Upper lobe of right lung (tissue), 1 donor: ENCODE measurements at regions not wholly inside any gene's neighbourhood (a gene's known extent, or its start where the extent isn't known, plus 50 kb on each side); places are given as distances from the start of the nearest gene placed in this dataset.

Experiments used
- ATAC-seq: fragments of 200-7000 bp; cut with Tn5 transposase; one replicate; pipeline ENCODE4 v1.9.1; 2020; ENCODE audit warnings: mild to moderate bottlenecking, moderate library complexity
- DNase-seq: peaks from one replicate; pipeline ENCODE4 v3.0.0-alpha.2; 2020
- H3K27ac ChIP-seq: fragments of 200-600 bp; one replicate; pipeline ENCODE4 v1.8.0; 2022
- H3K27me3 ChIP-seq: fragments of 200-600 bp; one replicate; pipeline ENCODE4 v1.8.0; 2022; ENCODE audit warnings: mild to moderate bottlenecking
- H3K36me3 ChIP-seq: fragments of 200-600 bp; one replicate; pipeline ENCODE4 v1.8.0; 2022
- H3K4me1 ChIP-seq: fragments of 200-600 bp; one replicate; pipeline ENCODE4 v1.8.0; 2022
- H3K4me3 ChIP-seq: fragments of 200-600 bp; one replicate; pipeline ENCODE4 v1.8.0; 2022; ENCODE audit warnings: mild to moderate bottlenecking
- H3K9me3 ChIP-seq: fragments of 200-600 bp; one replicate; pipeline ENCODE4 v1.8.0; 2022
- intact Hi-C: fragments of 100-400 bp; cut with DNase I; formaldehyde crosslinking; loops from one replicate; pipeline ENCODE4 v1.11.0; 2022
- TF ChIP-seq, protein P1 (sequence below): fragments of 200-600 bp; IDR thresholded peaks from one replicate; pipeline ENCODE4 v1.8.0; 2022; ENCODE audit warnings: antibody characterized with exemption
- donor health status: DM: no; HTN: yes; CAD: no; lungs with severe emphysema.

DNA sequence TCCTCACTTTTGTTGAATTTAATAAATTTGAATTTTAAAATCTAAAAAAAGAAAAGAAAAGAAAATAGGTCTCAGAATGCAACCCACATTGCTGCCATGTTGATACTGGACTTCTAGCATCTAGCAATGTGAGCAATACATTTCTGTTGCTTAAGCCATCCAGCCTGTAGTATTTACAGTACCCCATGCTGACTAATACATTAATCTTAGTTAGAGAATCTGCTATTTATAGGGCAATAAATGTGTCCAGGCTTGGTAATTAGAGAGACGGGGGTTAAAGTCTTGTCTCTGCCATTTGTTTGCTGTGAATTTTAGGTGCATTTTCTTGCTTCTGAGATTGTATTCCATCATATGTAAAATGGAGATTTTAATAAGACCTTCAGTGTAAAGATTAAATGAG lies 471.3 kb downstream of the DHX35 start:
- Histone ChIP-seq H3K27me3 (no peaks in the 10 kb centered on the region), H3K4me3 (no peak overlapping the region), H3K36me3 (no peaks in the 10 kb centered on the region), H3K27ac (no peak overlapping the region), H3K9me3 (peaks cover 4% of the 10 kb centered on the region), H3K4me1 (no peaks in the 10 kb centered on the region)
- TF ChIP-seq, protein P1, sequence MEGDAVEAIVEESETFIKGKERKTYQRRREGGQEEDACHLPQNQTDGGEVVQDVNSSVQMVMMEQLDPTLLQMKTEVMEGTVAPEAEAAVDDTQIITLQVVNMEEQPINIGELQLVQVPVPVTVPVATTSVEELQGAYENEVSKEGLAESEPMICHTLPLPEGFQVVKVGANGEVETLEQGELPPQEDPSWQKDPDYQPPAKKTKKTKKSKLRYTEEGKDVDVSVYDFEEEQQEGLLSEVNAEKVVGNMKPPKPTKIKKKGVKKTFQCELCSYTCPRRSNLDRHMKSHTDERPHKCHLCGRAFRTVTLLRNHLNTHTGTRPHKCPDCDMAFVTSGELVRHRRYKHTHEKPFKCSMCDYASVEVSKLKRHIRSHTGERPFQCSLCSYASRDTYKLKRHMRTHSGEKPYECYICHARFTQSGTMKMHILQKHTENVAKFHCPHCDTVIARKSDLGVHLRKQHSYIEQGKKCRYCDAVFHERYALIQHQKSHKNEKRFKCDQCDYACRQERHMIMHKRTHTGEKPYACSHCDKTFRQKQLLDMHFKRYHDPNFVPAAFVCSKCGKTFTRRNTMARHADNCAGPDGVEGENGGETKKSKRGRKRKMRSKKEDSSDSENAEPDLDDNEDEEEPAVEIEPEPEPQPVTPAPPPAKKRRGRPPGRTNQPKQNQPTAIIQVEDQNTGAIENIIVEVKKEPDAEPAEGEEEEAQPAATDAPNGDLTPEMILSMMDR = no peak
- ATAC-seq = no peak
- intact Hi-C loops = no loop called here
- no peak for DNase-seq

DNA sequence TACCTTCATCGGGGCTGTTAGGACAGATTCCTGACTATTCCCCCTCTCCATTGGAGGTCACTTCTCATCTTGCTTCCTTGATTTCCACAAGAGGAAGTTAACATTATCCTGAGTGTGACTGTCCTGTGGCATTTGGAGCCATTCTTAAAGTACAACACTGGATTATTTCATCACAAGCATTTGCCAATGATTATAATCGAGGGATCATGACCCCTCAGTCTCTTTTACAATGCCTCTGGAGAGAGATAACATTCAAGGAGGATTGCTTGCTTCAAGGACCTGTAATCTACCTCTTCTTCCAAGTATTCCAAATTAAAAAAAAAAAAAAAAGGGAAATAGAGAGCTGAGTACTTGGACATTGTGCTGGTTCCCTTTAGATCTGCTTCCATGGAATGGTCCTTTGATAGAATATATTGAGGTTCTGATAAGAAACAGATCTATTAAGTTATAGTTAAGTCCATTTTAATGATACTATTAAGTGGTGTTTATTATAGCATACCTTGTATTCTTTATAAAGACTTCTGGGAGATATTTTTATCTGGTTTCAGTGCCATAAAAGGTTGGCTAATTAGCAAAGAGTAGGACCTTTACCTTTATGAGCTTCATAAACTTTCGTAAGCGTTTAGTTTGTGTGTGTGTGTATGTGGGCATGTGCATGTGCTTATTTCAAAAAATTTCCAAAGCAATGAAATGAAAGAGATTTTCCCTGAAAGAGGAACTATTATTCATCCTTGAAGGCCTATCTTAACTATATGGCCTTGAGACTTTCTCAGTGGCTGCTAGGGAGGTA lies 469.1 kb downstream of the DHX35 start:
- intact Hi-C loops = no loop called here
- Histone ChIP-seq H3K36me3 (no peaks in the 10 kb centered on the region), H3K9me3 (no peaks in the 10 kb centered on the region), H3K27ac (no peak overlapping the region), H3K27me3 (no peaks in the 10 kb centered on the region), H3K4me3 (no peak overlapping the region), H3K4me1 (no peaks in the 10 kb centered on the region)
- ATAC-seq = no peak
- DNase-seq = no peak
- TF ChIP-seq, protein P1 = no peak

DNA sequence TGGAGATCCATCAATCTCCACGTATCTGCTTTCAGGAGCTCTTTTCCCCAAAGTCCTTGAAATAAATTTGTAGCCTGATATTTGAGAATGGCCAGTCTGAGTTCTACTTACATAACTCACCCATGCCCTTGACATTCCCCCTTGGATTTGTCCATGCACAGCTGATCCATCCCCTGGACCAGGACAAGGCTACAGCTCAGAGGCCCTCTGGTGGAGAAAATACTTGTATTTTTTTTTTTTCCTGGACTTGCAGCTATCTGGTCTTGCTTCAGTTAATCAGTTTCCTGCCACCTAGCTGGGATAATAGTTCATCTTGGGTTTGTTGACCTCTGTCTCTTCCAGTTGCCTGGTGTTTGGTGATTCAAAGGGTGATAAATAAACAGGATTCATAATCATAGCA lies 467.6 kb downstream of the DHX35 start:
- Histone ChIP-seq H3K4me1 (no peaks in the 10 kb centered on the region), H3K9me3 (no peaks in the 10 kb centered on the region), H3K27ac (no peak overlapping the region), H3K4me3 (no peak overlapping the region), H3K27me3 (no peaks in the 10 kb centered on the region), H3K36me3 (no peaks in the 10 kb centered on the region)
- intact Hi-C loops = no loop called here
- no peak for ATAC-seq
- TF ChIP-seq, protein P1 = peak; percentile 29
- no peak for DNase-seq

GRCh38 chr20:39424962-39425678 lies 463.0 kb downstream of the DHX35 start:
- H3K4me3 ChIP-seq = no peak overlapping the region
- no peak overlapping the region for H3K27ac ChIP-seq
- no peaks in the 10 kb centered on the region for H3K27me3 ChIP-seq
- H3K9me3 ChIP-seq = no peaks in the 10 kb centered on the region
- no peaks in the 10 kb centered on the region for H3K4me1 ChIP-seq
- no peak for DNase-seq
- TF ChIP-seq, protein P1 = no peak
- no peaks in the 10 kb centered on the region for H3K36me3 ChIP-seq
- ATAC-seq = no peak
- intact Hi-C loops = no loop called here

- no peaks in the 10 kb centered on the region for H3K27me3 ChIP-seq
- DNase-seq (no peak), ATAC-seq (no peak)
- H3K4me1 ChIP-seq = no peaks in the 10 kb centered on the region
- intact Hi-C loops = no loop called here
- H3K9me3 ChIP-seq = no peaks in the 10 kb centered on the region
- no peak overlapping the region for H3K27ac ChIP-seq
- no peak overlapping the region for H3K4me3 ChIP-seq
- TF ChIP-seq, protein P1 = no peak
- H3K36me3 ChIP-seq = no peaks in the 10 kb centered on the region
These were observed 459.5 kb downstream of the DHX35 start for GRCh38 chr20:39421571-39422105.
